HG03064 (cell line): ENCODE measurements at regions not wholly inside any gene's neighbourhood (a gene's known extent, or its start where the extent isn't known, plus 50 kb on each side); places are given as distances from the start of the nearest gene placed in this dataset.

Experiments
- ATAC-seq: cut with Tn5 transposase; IDR thresholded peaks from one replicate; pipeline ENCODE4 v1.9.1; 2021; ENCODE audit warnings: low read depth; ENCODE audit not compliant: unreplicated experiment

DNA sequence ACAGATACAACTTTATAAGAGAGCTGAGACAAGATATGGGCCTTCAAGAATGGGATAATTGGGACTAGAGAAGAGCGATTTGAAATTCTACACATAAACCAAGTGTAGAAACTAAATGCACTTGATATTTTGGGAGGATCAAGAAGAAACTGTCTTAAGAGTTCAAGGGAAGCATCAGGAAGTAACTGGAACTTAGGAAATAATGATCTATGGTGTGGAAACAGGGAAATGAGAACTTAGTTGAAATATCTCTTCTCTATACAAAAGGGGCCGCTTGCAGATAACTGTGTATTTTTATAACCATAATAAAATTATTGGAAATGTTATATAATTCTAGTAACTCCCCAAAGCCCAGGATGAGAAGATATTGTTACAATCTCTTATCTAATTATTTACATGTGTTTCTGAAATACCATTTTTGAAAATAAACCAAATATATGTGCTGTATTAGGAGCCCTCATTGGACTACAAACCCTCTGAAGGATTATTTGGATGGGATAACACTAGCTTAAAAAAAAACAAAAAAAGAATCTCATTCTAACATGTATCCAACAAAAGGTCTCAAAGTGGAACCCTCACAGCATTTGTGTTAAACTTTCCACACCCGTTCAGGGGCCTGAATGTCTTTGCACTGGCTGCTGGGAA, 84.7 kb upstream of the FLRT2 start:
- no peak for ATAC-seq

DNA sequence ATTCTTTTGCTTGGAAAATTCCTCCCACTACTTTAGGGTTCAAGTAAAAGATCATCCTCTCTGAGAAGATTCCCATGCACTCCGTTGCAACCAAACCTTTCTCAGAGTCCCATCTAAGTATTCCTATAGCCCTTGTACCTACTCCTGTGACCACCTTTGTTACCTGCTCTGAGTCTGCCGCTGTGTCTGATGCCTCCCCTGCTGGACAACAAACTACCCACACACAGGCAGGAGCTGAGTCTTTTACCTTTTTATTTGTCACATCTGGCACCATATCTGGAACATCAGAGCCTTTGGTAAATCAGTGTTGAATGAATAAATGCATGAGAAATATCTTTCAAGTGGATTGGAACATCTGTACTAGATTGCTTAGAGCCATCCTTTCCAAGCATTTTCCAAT, 82.1 kb upstream of the FLRT2 start:
- no peak for ATAC-seq

DNA sequence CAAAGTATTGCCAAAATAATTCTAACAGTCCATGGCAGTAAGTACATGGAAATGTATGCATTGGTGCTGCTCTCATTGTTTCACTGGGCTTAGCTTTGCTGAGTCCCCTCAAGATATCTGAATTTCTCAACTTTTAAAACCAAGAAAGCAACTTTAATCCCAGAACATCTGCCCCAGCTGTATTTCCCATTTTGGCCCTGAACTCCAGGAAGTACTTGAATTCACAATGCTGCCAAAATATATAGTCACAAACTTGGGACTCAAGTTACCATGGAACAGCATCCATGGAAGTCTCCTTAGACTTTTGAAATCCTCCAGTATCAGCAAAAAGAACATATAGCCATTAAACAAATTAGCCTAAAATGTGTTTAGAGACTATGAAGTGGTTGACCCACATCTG, 78.5 kb upstream of the FLRT2 start:
- no peak for ATAC-seq

DNA sequence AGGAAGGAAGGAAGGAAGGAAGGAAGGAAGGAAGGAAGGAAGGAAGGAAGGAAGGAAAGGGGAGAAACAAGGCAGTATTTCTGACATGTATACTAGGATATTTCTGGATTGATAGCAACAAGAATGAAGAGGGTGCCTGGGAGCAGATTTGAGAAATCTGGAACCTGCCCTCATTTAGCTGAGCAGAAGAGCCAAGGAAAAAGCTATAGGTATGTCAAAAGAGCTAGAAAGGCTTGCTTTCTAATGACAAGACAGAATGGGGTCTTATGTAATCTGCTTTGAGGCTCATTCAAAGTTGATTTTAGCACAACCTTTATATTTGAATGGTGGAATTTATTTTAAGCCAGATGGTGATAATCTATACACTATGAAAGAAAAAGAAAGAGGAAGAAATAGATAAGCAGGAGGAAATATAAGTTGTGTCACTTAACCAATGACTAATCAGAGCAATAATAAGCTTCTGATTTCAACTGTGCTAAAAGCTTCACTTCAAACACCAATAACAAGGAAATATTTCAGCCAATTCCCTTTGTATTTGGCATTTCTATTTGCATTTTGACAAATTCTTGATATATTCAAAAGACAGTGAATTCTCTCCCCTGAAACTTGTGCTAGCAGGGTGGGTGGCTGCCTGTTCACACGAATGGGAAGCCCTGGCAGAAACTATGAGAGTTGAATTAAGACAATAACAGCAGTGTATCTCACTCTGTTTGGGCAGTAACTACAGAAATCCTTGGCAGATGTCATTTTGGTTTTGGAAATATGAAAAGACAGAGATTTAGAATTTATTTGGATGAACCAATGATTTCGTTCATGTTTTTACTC, 76.3 kb upstream of the FLRT2 start:
- no peak for ATAC-seq

DNA sequence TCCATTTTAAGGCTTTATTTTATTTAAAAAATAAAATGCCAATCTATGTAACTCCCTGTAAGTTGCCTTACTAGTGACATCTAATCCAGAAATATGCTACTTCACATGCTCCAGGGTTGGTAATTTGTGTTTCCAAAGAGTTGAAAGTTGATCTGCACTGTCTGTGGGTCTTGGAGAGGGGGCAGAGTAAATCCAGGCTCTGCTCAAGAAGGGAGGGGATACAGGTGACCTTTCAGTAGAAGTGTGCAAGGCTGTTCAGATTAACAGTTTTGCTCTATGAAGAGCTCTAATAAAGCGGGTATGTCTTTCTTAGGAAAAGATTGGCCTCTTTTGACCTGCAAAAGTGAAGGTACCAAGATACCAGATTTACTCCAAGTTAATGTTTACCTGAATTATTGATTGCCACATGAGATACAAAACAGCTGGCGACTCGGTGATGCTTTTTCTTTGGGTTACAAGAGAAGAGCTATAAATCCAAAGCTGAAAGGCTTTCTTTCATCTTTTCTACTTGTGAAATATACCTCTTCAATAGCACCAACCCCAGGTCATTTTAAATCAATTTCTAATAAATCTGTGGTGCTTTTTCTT, 75.6 kb upstream of the FLRT2 start:
- ATAC-seq = no peak

DNA sequence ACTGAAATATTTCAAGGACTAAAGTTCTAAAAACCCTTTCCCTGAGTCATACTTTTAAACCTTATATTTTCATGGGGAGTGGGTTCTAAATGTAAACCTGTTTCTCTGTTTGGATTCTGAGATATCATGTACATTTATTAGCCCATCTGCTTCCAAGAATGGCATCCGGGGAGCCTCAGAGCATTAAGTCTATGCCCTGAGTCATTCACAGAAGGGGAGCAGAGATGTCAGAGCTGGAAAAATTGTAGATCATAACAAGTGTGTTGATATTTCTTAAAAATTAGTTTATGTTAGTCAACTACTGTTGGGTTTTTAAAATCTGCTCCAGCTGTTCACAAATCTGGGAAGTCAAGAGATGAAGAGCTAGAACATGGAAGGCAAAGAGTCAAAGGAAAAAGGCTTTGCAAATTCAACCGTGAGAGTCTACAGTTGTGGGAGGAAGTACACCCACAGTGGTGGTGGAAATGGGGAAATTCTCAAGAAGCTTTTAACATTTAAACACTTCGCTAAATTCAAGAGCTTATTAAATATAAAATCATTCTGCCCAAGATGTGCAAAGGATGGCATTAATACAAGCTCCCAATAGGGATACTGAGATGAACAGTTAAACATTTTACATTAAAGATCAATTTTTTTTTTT, 70.5 kb upstream of the FLRT2 start:
- no peak for ATAC-seq

DNA sequence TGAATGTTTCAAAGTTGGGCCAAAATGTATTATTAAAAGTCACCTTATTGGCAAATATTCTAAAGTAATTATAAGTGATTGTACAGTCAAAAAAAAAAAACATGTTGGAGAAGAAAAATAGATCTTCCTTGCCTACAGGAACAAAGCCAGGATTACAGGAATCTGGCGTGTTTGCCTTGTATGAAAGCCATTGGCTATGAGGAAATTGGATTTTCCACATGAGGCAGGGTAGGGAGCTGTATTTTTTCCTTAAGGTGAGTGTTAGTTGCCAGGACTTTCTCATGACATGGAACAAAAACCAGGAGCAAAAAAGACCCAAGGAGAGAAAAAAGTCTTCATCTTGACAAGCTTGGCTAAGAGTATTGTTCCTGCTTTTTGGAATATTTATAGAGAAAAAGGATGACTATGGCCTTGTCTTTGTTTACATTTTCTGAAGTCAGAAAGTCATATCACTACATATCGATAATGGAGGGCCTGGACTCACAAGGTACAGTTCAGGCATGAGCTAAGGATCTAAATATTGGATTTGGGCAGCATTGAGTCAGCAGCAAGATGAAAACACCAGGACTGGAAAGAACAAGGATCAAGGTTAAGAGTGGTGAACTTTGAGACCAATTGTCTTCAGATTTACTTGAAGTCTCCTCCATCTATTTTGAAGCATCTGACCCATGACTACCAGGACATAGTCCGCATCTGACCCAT, 68.4 kb upstream of the FLRT2 start:
- no peak for ATAC-seq

DNA sequence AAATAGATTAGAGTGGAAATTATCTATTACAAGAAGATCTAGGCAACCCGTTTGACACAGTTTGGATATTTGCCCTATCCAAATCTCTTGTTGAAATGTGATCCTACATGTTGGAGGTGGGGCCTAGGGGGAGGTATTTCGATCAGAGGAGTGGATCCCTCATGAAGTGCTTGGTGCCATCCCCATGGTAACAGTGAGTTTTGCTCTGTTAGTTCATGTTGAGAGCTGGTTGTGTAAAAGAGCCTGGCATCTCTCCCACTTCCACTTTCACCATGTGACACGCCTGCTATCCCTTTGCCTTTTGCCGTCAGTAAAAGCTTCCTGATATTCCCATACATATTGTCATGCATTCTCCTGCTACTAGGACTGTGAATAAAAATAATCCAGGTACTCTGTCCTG, 66.4 kb upstream of the FLRT2 start:
- ATAC-seq = no peak

DNA sequence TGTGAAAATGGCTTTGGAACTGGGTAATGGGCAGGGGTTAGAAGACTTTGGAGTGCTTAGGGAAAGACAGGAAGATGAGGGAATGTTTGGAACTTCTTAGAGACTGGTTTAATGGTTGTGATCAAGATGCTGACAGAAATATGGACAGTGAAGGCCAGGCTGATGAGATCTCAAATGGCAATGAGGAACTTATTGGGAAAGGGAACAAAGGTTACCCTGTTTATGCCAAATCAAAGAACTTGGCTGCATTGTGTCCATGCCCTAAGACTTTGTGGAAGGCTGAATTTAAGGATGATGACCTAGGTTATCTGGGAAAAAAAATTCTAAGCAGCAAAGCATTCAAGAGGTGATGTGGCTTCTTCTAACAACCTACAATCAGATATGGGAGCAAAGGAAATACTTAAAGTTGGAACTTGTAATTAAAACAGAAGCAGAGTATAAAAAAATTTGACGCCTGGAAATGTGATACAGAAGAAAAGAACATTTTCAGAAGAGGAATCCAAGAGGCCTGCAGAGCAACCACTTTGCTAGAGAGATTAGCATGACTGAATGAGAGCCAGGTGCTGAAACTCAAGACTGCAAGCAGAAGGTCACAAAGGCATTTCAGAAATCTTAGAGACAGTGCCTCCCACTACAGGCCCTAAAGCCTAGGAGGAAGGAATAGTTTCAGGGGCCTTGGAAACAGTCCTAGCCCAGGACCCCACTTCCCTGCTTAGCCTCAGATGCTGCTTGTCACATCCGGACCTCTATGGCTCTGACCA, 65.6 kb upstream of the FLRT2 start:
- ATAC-seq = no peak

DNA sequence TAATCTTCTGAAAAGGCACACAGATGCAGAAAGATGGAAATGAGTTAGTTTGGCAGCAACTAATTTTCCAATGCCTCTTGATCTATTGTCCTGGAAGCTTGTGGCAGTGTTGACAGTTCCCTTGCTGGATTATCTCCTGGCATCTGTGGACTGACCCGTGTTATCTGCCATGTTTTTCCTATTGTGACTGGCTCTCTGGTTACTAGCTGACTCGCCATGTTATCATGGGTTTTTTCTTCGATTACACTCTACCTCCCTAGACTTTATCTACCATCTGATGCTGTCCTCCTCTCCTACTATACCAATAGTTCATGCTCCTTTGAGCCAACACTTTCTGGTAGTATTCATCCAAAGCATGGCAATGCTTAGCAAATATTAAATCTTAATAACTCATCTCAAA, 63.3 kb upstream of the FLRT2 start:
- no peak for ATAC-seq

DNA sequence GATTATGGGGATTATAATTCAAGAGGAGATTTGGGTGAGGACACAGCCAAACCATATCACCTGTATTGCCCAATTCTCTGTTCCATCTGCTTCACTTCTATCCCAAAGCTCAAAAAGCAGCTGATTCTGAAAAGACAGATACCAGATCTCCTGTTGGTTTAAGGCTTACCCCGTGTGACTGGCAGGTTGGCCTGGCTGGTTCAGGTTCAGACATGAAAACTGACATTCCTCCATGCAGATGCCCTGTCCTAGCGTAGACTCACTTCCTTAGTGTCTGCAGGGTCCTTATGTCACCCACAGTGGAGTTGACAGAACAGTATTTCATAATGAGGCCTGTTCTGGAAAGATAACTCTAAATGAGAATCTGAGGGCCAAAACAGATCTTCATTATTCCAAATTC, 61.1 kb upstream of the FLRT2 start:
- no peak for ATAC-seq

DNA sequence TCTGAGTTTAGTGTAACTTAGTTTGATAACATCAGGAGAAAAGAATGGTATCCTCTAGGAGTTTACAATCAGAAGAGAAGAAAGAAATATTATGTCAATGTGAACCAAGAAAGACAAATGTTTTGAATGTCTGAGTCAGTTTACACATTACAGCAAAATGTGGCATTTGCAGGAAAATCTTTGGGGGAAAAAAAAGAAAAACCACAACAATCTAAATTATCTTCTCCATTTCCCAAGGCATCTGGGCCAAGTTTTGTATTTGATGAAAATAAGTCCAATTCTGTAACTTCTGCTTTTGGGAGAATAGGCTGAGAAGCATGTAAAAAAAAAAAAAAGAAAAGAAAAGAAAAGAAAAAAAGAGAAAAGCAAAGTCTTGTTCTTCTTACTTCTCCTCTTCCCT, 58.8 kb upstream of the FLRT2 start:
- ATAC-seq = no peak

DNA sequence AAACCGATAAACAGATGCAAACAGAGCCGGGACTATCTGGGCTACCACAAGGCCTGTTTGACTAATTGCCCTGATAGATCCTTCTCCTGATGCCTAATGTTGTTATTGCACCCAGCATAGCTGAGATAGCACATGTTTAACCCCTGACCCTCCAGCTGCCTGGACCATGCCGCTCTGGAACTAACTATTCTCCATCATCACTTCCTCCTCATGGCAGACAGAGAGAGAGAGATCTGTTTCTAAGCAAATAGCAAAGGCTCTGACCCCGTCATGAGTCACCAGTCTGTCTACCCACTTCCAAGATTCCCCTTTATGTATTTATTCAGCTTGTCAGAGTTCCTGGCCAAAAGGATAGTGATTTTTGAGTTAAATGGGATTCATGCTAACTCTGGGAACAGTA, 58.2 kb upstream of the FLRT2 start:
- ATAC-seq = no peak

DNA sequence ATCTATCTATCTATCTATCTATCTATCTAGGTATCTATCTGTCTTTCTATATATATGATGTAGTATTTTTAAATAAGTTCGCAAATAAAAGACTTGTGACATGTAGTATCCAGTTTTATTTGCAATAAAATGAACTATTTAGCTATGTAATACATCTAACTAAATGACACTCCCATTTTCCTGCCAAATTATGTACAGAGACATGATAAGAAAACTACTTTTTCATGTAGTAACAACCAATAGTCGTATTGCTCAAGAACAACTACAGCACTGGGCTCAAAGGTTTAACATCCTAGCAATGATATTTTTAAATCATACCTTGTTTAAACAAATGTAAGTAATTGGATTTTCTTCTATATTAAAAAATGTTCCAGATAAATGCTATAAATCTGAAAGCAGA, 55.5 kb upstream of the FLRT2 start:
- ATAC-seq = no peak

DNA sequence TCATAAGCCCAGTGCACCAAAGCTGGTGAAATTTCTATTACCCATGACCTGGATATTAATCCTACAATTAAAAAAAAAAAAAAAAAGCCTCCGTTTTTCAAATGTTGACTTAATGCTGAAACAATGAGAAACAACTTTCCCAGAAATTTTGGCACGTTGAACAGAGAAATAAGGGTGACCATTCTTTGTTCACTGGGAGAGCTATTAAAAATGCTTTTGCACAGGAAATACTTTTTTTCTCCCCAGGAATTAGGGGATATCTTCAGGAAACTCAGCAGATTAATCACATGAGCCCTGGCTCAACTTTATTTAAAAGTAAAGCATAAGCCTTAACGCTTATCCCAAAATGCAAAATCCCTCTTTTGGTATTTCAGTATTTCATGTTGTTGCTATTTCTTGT, 54.8 kb upstream of the FLRT2 start:
- ATAC-seq = no peak

DNA sequence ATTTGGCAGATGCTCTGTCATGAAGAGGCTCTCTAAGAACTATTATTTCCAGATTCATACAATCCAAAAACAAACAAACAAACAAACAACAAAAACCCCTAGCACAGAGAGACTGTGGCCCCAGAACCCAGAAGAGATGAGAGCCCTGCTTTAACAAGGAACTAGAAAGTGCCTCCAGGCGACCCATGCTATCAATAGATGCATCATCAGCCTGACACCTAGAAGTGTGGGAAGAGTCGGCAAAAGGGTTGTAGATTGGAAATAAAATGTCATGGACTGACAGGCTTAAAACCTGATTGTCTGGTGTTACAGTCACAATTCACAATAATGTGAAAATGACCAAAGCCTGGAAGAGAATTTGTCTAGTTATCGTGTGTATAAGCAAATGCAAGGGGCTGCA, 50.6 kb upstream of the FLRT2 start:
- ATAC-seq = no peak

DNA sequence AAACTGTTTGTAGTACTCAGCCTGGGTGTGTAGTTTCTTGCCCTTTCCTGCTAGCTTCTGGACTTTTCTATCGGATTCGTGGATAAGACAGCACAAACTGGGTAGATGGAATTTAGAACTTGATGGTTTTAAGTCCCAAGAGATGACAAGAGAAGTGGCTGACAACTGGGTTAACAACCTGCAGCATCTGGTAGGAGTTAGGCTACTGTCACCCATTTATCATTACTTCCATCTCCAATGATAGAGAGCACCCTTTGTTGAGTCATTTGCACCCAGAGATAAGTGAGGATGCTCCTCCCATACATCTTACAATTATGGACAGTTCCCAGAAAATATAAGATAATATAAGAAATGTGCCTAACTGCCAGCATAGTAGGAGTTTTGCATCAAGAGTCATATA, 50.2 kb upstream of the FLRT2 start:
- no peak for ATAC-seq
